ENCODE measurements at regions not wholly inside any gene's neighbourhood (a gene's known extent, or its start where the extent isn't known, plus 50 kb on each side); places are given as distances from the start of the nearest gene placed in this dataset.

GRCh38 chr9:92181296-92181695 lies 66.1 kb upstream of the SPTLC1 start:
- no peak overlapping the region for H3K4me3 Mint-ChIP-seq
- no peak for DNase-seq (ENCODE audit: low spot score in 2 of 2)
- H3K36me3 Mint-ChIP-seq (ENCODE audit: insufficient read depth): peaks cover 2% of the 10 kb centered on the region

GRCh38 chr9:92180669-92181181 lies 65.5 kb upstream of the SPTLC1 start:
- no peak overlapping the region for H3K27ac Mint-ChIP-seq (ENCODE audit: low read depth)
- H3K9me3 Mint-ChIP-seq: no peaks in the 10 kb centered on the region
- DNase-seq (ENCODE audit: low spot score in 2 of 2) (no peak), ATAC-seq (replicated peaks; ENCODE audit: extremely low read depth, poor library complexity, severe bottlenecking) (no peak)
- peaks cover 2% of the 10 kb centered on the region for H3K36me3 Mint-ChIP-seq (ENCODE audit: insufficient read depth)
- H3K4me3 Mint-ChIP-seq: no peak overlapping the region
- no peaks in the 10 kb centered on the region for H3K4me1 Mint-ChIP-seq
- H3K27me3 Mint-ChIP-seq: peaks cover 2% of the 10 kb centered on the region

More at GRCh38 chr9:92181296-92181695, 66.1 kb upstream of the SPTLC1 start:
- Mint-ChIP-seq H3K9me3 (no peaks in the 10 kb centered on the region), H3K27ac (ENCODE audit: low read depth) (no peak overlapping the region), H3K4me1 (no peaks in the 10 kb centered on the region), H3K27me3 (peaks cover 6% of the 10 kb centered on the region)
- no peak for ATAC-seq (replicated peaks; ENCODE audit: extremely low read depth, poor library complexity, severe bottlenecking)

- Mint-ChIP-seq H3K4me3 (no peak overlapping the region), H3K9me3 (no peaks in the 10 kb centered on the region), H3K27ac (ENCODE audit: low read depth) (no peak overlapping the region), H3K36me3 (ENCODE audit: insufficient read depth) (peaks cover 2% of the 10 kb centered on the region), H3K27me3 (no peaks in the 10 kb centered on the region), H3K4me1 (no peaks in the 10 kb centered on the region)
- DNase-seq (ENCODE audit: low spot score in 2 of 2): no peak
- no peak for ATAC-seq (replicated peaks; ENCODE audit: extremely low read depth, poor library complexity, severe bottlenecking)
Measured at GRCh38 chr9:92180002-92180400, 64.8 kb upstream of the SPTLC1 start.

GRCh38 chr9:92179286-92180001 lies 64.2 kb upstream of the SPTLC1 start:
- H3K4me1 Mint-ChIP-seq: no peaks in the 10 kb centered on the region
- DNase-seq (ENCODE audit: low spot score in 2 of 2): no peak
- H3K4me3 Mint-ChIP-seq: no peak overlapping the region
- no peak for ATAC-seq (replicated peaks; ENCODE audit: extremely low read depth, poor library complexity, severe bottlenecking)
- peaks cover 2% of the 10 kb centered on the region for H3K36me3 Mint-ChIP-seq (ENCODE audit: insufficient read depth)
- H3K9me3 Mint-ChIP-seq: no peaks in the 10 kb centered on the region
- H3K27me3 Mint-ChIP-seq: no peaks in the 10 kb centered on the region
- no peak overlapping the region for H3K27ac Mint-ChIP-seq (ENCODE audit: low read depth)

GRCh38 chr9:92177591-92177990 lies 62.4 kb upstream of the SPTLC1 start:
- H3K4me1 Mint-ChIP-seq: no peaks in the 10 kb centered on the region
- H3K9me3 Mint-ChIP-seq: peaks cover 6% of the 10 kb centered on the region
- DNase-seq (ENCODE audit: low spot score in 2 of 2) (no peak), ATAC-seq (replicated peaks; ENCODE audit: extremely low read depth, poor library complexity, severe bottlenecking) (no peak)
- peaks cover 2% of the 10 kb centered on the region for H3K27me3 Mint-ChIP-seq
- peaks cover 2% of the 10 kb centered on the region for H3K36me3 Mint-ChIP-seq (ENCODE audit: insufficient read depth)
- H3K27ac Mint-ChIP-seq (ENCODE audit: low read depth): no peak overlapping the region
- no peak overlapping the region for H3K4me3 Mint-ChIP-seq

DNA sequence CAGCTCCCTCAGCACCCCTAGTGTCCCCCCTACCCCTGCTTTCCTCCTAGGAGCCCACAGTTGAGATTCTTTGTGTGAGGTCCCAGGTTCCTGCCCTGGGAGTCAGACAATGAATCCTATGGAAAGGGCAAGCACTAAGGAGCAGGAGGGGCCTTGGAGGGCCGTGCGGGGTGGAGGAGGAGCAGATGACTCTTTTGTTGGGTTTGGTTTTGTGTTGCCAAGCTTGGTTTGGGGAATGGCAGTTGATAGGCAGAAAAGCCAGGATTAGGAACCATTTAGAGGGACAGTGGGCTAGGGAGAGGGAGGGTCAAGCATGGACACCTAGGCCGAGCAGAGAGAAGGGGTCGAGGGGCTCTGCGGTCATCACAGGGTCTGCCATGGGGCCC lies 61.6 kb upstream of the SPTLC1 start:
- H3K4me3 Mint-ChIP-seq: no peak overlapping the region
- DNase-seq (ENCODE audit: low spot score in 2 of 2): no peak
- H3K4me1 Mint-ChIP-seq: no peaks in the 10 kb centered on the region
- peaks cover 10% of the 10 kb centered on the region for H3K27me3 Mint-ChIP-seq
- H3K27ac Mint-ChIP-seq (ENCODE audit: low read depth): no peak overlapping the region
- ATAC-seq (replicated peaks; ENCODE audit: extremely low read depth, poor library complexity, severe bottlenecking): no peak
- peaks cover 2% of the 10 kb centered on the region for H3K36me3 Mint-ChIP-seq (ENCODE audit: insufficient read depth)
- peaks cover 6% of the 10 kb centered on the region for H3K9me3 Mint-ChIP-seq

- Mint-ChIP-seq H3K9me3 (peaks cover 6% of the 10 kb centered on the region), H3K36me3 (ENCODE audit: insufficient read depth) (peaks cover 2% of the 10 kb centered on the region), H3K27me3 (peaks cover 12% of the 10 kb centered on the region), H3K27ac (ENCODE audit: low read depth) (no peak overlapping the region), H3K4me3 (no peak overlapping the region), H3K4me1 (no peaks in the 10 kb centered on the region)
- DNase-seq (ENCODE audit: low spot score in 2 of 2): no peak
- ATAC-seq (replicated peaks; ENCODE audit: extremely low read depth, poor library complexity, severe bottlenecking): no peak
Measured at GRCh38 chr9:92176068-92176799, 61.0 kb upstream of the SPTLC1 start.

DNA sequence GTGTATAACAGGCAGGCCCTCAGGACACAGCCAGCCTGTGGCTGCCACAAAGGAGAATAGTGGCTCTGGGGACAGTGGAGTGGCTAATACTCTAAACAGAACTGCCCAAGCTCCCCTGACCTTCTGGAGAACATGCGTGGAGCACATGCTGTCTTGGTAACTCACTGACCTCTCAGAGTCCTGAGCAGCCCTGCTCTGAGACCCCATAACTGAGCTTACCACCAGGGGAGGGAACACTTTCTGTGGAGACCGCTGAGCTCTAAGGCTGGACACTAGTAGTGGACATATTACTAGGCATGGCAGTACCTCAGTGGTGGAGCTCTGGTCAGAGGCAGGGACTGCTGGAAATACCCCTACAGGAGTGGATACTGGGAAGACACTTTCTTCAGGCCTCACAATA lies 60.2 kb upstream of the SPTLC1 start:
- peaks cover 2% of the 10 kb centered on the region for H3K36me3 Mint-ChIP-seq (ENCODE audit: insufficient read depth)
- peaks cover 19% of the 10 kb centered on the region for H3K27me3 Mint-ChIP-seq
- no peak for ATAC-seq (replicated peaks; ENCODE audit: extremely low read depth, poor library complexity, severe bottlenecking)
- no peak overlapping the region for H3K4me3 Mint-ChIP-seq
- H3K9me3 Mint-ChIP-seq: peaks cover 6% of the 10 kb centered on the region
- no peak for DNase-seq (ENCODE audit: low spot score in 2 of 2)
- no peaks in the 10 kb centered on the region for H3K4me1 Mint-ChIP-seq
- no peak overlapping the region for H3K27ac Mint-ChIP-seq (ENCODE audit: low read depth)

DNA sequence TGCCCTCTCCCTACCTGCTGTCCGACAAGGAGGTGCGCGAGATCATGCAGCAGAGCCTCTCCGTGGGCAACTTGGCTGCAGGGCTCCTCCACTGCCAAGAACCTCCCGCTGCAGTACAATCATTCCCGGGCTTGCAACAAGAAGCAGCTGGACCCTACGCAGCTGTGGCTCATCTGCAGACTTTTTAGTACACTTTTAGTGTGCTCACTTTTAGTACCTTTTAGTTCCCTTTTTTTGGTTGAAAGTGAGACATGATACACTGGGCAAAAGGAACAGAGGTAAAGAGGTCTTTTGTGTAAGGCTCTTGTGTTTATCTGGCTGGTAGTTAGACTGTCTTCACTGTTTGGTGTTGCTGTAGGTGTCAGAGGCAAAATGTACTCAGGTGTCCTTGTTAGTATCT lies 58.1 kb upstream of the SPTLC1 start:
- no peak for ATAC-seq (replicated peaks; ENCODE audit: extremely low read depth, poor library complexity, severe bottlenecking)
- Mint-ChIP-seq H3K36me3 (ENCODE audit: insufficient read depth) (peaks cover 2% of the 10 kb centered on the region), H3K9me3 (peaks cover 6% of the 10 kb centered on the region), H3K27ac (ENCODE audit: low read depth) (no peak overlapping the region), H3K27me3 (peaks cover 19% of the 10 kb centered on the region), H3K4me3 (no peak overlapping the region), H3K4me1 (no peaks in the 10 kb centered on the region)
- DNase-seq (ENCODE audit: low spot score in 2 of 2): no peak

- Mint-ChIP-seq H3K9me3 (peaks cover 6% of the 10 kb centered on the region), H3K27ac (ENCODE audit: low read depth) (no peak overlapping the region), H3K36me3 (ENCODE audit: insufficient read depth) (no peaks in the 10 kb centered on the region), H3K27me3 (peaks cover 19% of the 10 kb centered on the region), H3K4me1 (no peaks in the 10 kb centered on the region), H3K4me3 (no peak overlapping the region)
- ATAC-seq (replicated peaks; ENCODE audit: extremely low read depth, poor library complexity, severe bottlenecking): no peak
- DNase-seq (ENCODE audit: low spot score in 2 of 2): no peak
Measured at GRCh38 chr9:92171822-92172221, 56.6 kb upstream of the SPTLC1 start.

- no peak for DNase-seq (ENCODE audit: low spot score in 2 of 2)
- no peak for ATAC-seq (replicated peaks; ENCODE audit: extremely low read depth, poor library complexity, severe bottlenecking)
- H3K27me3 Mint-ChIP-seq: peaks cover 24% of the 10 kb centered on the region
- H3K4me1 Mint-ChIP-seq: no peaks in the 10 kb centered on the region
- H3K36me3 Mint-ChIP-seq (ENCODE audit: insufficient read depth): no peaks in the 10 kb centered on the region
- H3K9me3 Mint-ChIP-seq: peaks cover 6% of the 10 kb centered on the region
- no peak overlapping the region for H3K27ac Mint-ChIP-seq (ENCODE audit: low read depth)
- H3K4me3 Mint-ChIP-seq: no peak overlapping the region
Measured at GRCh38 chr9:92171281-92171680, 56.1 kb upstream of the SPTLC1 start.

GRCh38 chr9:92170848-92171247 lies 55.6 kb upstream of the SPTLC1 start:
- H3K27ac Mint-ChIP-seq (ENCODE audit: low read depth): no peak overlapping the region
- H3K4me3 Mint-ChIP-seq: no peak overlapping the region
- peaks cover 28% of the 10 kb centered on the region for H3K27me3 Mint-ChIP-seq
- ATAC-seq (replicated peaks; ENCODE audit: extremely low read depth, poor library complexity, severe bottlenecking) (no peak), DNase-seq (ENCODE audit: low spot score in 2 of 2) (no peak)
- H3K4me1 Mint-ChIP-seq: no peaks in the 10 kb centered on the region
- no peaks in the 10 kb centered on the region for H3K36me3 Mint-ChIP-seq (ENCODE audit: insufficient read depth)
- peaks cover 6% of the 10 kb centered on the region for H3K9me3 Mint-ChIP-seq

- peaks cover 37% of the 10 kb centered on the region for H3K27me3 Mint-ChIP-seq
- no peak overlapping the region for H3K4me3 Mint-ChIP-seq
- no peak for ATAC-seq (replicated peaks; ENCODE audit: extremely low read depth, poor library complexity, severe bottlenecking)
- no peak for DNase-seq (ENCODE audit: low spot score in 2 of 2)
- H3K4me1 Mint-ChIP-seq: no peaks in the 10 kb centered on the region
- H3K9me3 Mint-ChIP-seq: peaks cover 18% of the 10 kb centered on the region
- H3K36me3 Mint-ChIP-seq (ENCODE audit: insufficient read depth): no peaks in the 10 kb centered on the region
- no peak overlapping the region for H3K27ac Mint-ChIP-seq (ENCODE audit: low read depth)
Measured at GRCh38 chr9:92165484-92165883, 50.3 kb upstream of the SPTLC1 start.

Measured in central memory CD8-positive, alpha-beta T cell (primary cell).